SK-N-SH (cell line): ENCODE measurements at regions not wholly inside any gene's neighbourhood (a gene's known extent, or its start where the extent isn't known, plus 50 kb on each side); places are given as distances from the start of the nearest gene placed in this dataset.
A peak's percentile ranks its signal among the peaks of the same experiment; 100 is the strongest.

Experiments
- CHD2 ChIP-seq: fragments of 150-350 bp; IDR thresholded peaks from 2 replicates; pipeline ENCODE4 v1.6.1; 2018; ENCODE audit warnings: low read length; ENCODE audit not compliant: partially characterized antibody
- EP300 ChIP-seq, 2 experiments: IDR thresholded peaks; 2 replicates each; pipeline versions ENCODE4 v1.4.0 to v1.6.1; 2012; ENCODE audit warnings: borderline replicate concordance in 1 of 2, low read depth in 1 of 2, low read length in 1 of 2
- EZH2phosphoT487 ChIP-seq: fragments of 200-600 bp; sonication (generic); IDR thresholded peaks from 2 replicates; pipeline ENCODE4 v1.6.1; 2017; ENCODE audit warnings: low read depth, mixed run types, mild to moderate bottlenecking, antibody characterized with exemption, moderate library complexity, borderline replicate concordance
- FOXM1 ChIP-seq: IDR thresholded peaks from 2 replicates; pipeline ENCODE4 v1.4.0; 2012; ENCODE audit warnings: low read depth, mild to moderate bottlenecking
- POLR2AphosphoS5 ChIP-seq: IDR thresholded peaks from 2 replicates; pipeline ENCODE4 v1.6.1; 2012; ENCODE audit warnings: low read depth, low read length
- RAD21 ChIP-seq: IDR thresholded peaks from 2 replicates; pipeline ENCODE4 v1.6.1; 2012; ENCODE audit warnings: mild to moderate bottlenecking, low read length
- SMC3 ChIP-seq: IDR thresholded peaks from 2 replicates; pipeline ENCODE4 v1.6.1; 2012; ENCODE audit warnings: low read depth, low read length, improper control_type of control experiment
- TCF12 ChIP-seq: IDR thresholded peaks from 2 replicates; pipeline ENCODE4 v1.4.0; 2012
- YY1 ChIP-seq: IDR thresholded peaks from 2 replicates; pipeline ENCODE4 v1.4.0; 2012; ENCODE audit warnings: low read depth, mild to moderate bottlenecking
- TF ChIP-seq, protein P1 (sequence below): fragments of 200-600 bp; sonication (generic); IDR thresholded peaks from 2 replicates; pipeline ENCODE4 v1.6.1; 2017; ENCODE audit warnings: antibody characterized with exemption, mild to moderate bottlenecking, moderate library complexity

DNA sequence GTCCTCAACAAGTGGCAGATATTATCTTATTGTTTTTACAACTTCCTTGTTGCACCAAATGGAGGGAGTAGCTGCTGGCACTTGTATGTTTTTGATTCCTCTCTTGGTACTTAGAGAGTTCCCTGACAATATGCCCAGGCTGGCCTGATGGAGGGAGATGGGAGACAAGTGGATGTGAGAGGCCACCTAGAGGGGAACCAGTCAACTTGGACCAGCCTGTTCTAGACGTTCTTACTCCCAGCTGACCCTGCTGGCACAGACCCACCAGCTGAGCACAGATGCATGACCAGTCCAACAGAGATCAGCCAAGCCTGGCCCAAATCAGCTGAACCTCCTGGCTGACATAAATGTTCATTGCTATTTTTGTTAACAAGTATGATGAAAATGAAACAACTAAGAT lies 60.9 kb upstream of the GDNF start:
- TF ChIP-seq POLR2AphosphoS5 (no peak), EP300 (IDR thresholded peaks at IDR 0.05; ENCODE audit: borderline replicate concordance in 1 of 2, low read depth in 1 of 2, low read length in 1 of 2) (no peak), YY1 (no peak), TCF12 (no peak), FOXM1 (no peak), RAD21 (peak; percentile 35; the same call in 1 of the 2 replicates), EZH2phosphoT487 (no peak), SMC3 (peak; percentile 22), CHD2 (no peak)
- TF ChIP-seq, protein P1, sequence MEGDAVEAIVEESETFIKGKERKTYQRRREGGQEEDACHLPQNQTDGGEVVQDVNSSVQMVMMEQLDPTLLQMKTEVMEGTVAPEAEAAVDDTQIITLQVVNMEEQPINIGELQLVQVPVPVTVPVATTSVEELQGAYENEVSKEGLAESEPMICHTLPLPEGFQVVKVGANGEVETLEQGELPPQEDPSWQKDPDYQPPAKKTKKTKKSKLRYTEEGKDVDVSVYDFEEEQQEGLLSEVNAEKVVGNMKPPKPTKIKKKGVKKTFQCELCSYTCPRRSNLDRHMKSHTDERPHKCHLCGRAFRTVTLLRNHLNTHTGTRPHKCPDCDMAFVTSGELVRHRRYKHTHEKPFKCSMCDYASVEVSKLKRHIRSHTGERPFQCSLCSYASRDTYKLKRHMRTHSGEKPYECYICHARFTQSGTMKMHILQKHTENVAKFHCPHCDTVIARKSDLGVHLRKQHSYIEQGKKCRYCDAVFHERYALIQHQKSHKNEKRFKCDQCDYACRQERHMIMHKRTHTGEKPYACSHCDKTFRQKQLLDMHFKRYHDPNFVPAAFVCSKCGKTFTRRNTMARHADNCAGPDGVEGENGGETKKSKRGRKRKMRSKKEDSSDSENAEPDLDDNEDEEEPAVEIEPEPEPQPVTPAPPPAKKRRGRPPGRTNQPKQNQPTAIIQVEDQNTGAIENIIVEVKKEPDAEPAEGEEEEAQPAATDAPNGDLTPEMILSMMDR = peak; percentile 38; the same call in 1 of the 2 replicates
